Mucosa of rectum (tissue), 2 donors: ENCODE measurements at regions not wholly inside any gene's neighbourhood (a gene's known extent, or its start where the extent isn't known, plus 50 kb on each side); places are given as distances from the start of the nearest gene placed in this dataset.

Experiments
- H3K27ac ChIP-seq, 2 donors: one replicate each; pipeline ENCODE4 v1.7.0; 2013; ENCODE audit warnings: inconsistent platforms in 2 of 2, low read depth in 2 of 2, low read length in 2 of 2
- H3K27me3 ChIP-seq, 2 donors: one replicate each; pipeline ENCODE4 v1.7.0; 2013; ENCODE audit warnings: low read length in 2 of 2; ENCODE audit not compliant: control insufficient read depth in 2 of 2, insufficient read depth in 2 of 2
- H3K36me3 ChIP-seq, 2 donors: one replicate each; pipeline ENCODE4 v1.7.0; 2013; ENCODE audit warnings: low read length in 2 of 2; ENCODE audit not compliant: control insufficient read depth in 2 of 2, insufficient read depth in 2 of 2
- H3K4me1 ChIP-seq, 2 donors: one replicate each; pipeline ENCODE4 v1.7.0; 2013; ENCODE audit warnings: low read length in 2 of 2, mild to moderate bottlenecking in 1 of 2; ENCODE audit not compliant: control insufficient read depth in 2 of 2, insufficient read depth in 2 of 2
- H3K4me3 ChIP-seq, 2 donors: one replicate each; pipeline ENCODE4 v1.7.0; 2013; ENCODE audit warnings: low read length in 2 of 2
- H3K9ac ChIP-seq, 2 donors: one replicate each; pipeline ENCODE4 v1.7.0; 2013; ENCODE audit warnings: low read length in 2 of 2, low read depth in 1 of 2, mild to moderate bottlenecking in 1 of 2
- H3K9me3 ChIP-seq, 2 donors: one replicate each; pipeline ENCODE4 v1.7.0; 2013; ENCODE audit warnings: low read length in 2 of 2; ENCODE audit not compliant: control insufficient read depth in 2 of 2
- donor health status: healthy.
- donor health status: Normal muscosa, but diverticular disease.

- no peaks in the 10 kb centered on the region for H3K4me1 ChIP-seq
These were observed 112.5 kb upstream of the SPOPL start for GRCh38 chr2:138389063-138389462.

GRCh38 chr2:138390316-138390945, 111.1 kb upstream of the SPOPL start:
- no peak overlapping the region for H3K4me3 ChIP-seq

More at GRCh38 chr2:138389063-138389462, 112.5 kb upstream of the SPOPL start:
- Histone ChIP-seq H3K27ac (no peak overlapping the region), H3K9me3 (no peaks in the 10 kb centered on the region), H3K4me3 (no peak overlapping the region), H3K27me3 (no peaks in the 10 kb centered on the region), H3K9ac (no peak overlapping the region), H3K36me3 (no peaks in the 10 kb centered on the region)

GRCh38 chr2:138391946-138392345, 109.6 kb upstream of the SPOPL start:
- Histone ChIP-seq H3K4me1 (no peaks in the 10 kb centered on the region), H3K9ac (no peak overlapping the region), H3K4me3 (no peak overlapping the region), H3K27ac (no peak overlapping the region), H3K36me3 (no peaks in the 10 kb centered on the region), H3K27me3 (no peaks in the 10 kb centered on the region), H3K9me3 (no peaks in the 10 kb centered on the region)

More at GRCh38 chr2:138390316-138390945, 111.1 kb upstream of the SPOPL start:
- Histone ChIP-seq H3K4me1 (no peaks in the 10 kb centered on the region), H3K36me3 (no peaks in the 10 kb centered on the region), H3K9ac (no peak overlapping the region), H3K9me3 (no peaks in the 10 kb centered on the region), H3K27ac (no peak overlapping the region), H3K27me3 (no peaks in the 10 kb centered on the region)

- Histone ChIP-seq H3K9ac (no peak overlapping the region), H3K4me1 (no peaks in the 10 kb centered on the region), H3K36me3 (no peaks in the 10 kb centered on the region), H3K4me3 (no peak overlapping the region), H3K9me3 (no peaks in the 10 kb centered on the region), H3K27ac (no peak overlapping the region), H3K27me3 (no peaks in the 10 kb centered on the region)
These were observed 105.8 kb upstream of the SPOPL start for GRCh38 chr2:138395565-138396306.

- Histone ChIP-seq H3K9me3 (no peaks in the 10 kb centered on the region), H3K27ac (no peak overlapping the region), H3K4me3 (no peak overlapping the region), H3K9ac (no peak overlapping the region), H3K4me1 (no peaks in the 10 kb centered on the region), H3K27me3 (no peaks in the 10 kb centered on the region), H3K36me3 (no peaks in the 10 kb centered on the region)
These were observed 104.7 kb upstream of the SPOPL start for GRCh38 chr2:138396843-138397242.

- Histone ChIP-seq H3K27ac (no peak overlapping the region), H3K9me3 (no peaks in the 10 kb centered on the region), H3K9ac (no peak overlapping the region), H3K4me1 (no peaks in the 10 kb centered on the region), H3K36me3 (no peaks in the 10 kb centered on the region), H3K27me3 (no peaks in the 10 kb centered on the region), H3K4me3 (no peak overlapping the region)
These were observed 98.1 kb upstream of the SPOPL start for GRCh38 chr2:138403431-138403927.

- no peaks in the 10 kb centered on the region for H3K36me3 ChIP-seq
- H3K27ac ChIP-seq = no peak overlapping the region
- H3K9ac ChIP-seq = no peak overlapping the region
- H3K9me3 ChIP-seq = peaks cover 0 to 2% of the 10 kb centered on the region in 2 donors
- no peaks in the 10 kb centered on the region for H3K4me1 ChIP-seq
- no peaks in the 10 kb centered on the region for H3K27me3 ChIP-seq
- H3K4me3 ChIP-seq = no peak overlapping the region
These were observed 87.6 kb upstream of the SPOPL start for GRCh38 chr2:138414014-138414413.

GRCh38 chr2:138415985-138416384, 85.6 kb upstream of the SPOPL start:
- H3K27me3 ChIP-seq = no peaks in the 10 kb centered on the region
- no peak overlapping the region for H3K27ac ChIP-seq
- no peaks in the 10 kb centered on the region for H3K36me3 ChIP-seq
- no peak overlapping the region for H3K9ac ChIP-seq
- H3K4me1 ChIP-seq = no peaks in the 10 kb centered on the region
- H3K9me3 ChIP-seq = peaks cover 0 to 2% of the 10 kb centered on the region in 2 donors
- H3K4me3 ChIP-seq = no peak overlapping the region

- Histone ChIP-seq H3K9ac (no peak overlapping the region), H3K9me3 (peaks cover 0 to 2% of the 10 kb centered on the region in 2 donors), H3K4me1 (no peaks in the 10 kb centered on the region), H3K36me3 (no peaks in the 10 kb centered on the region), H3K27ac (no peak overlapping the region), H3K4me3 (no peak overlapping the region), H3K27me3 (no peaks in the 10 kb centered on the region)
These were observed 83.1 kb upstream of the SPOPL start for GRCh38 chr2:138418453-138418852.

- no peaks in the 10 kb centered on the region for H3K36me3 ChIP-seq
- no peak overlapping the region for H3K9ac ChIP-seq
- no peak overlapping the region for H3K27ac ChIP-seq
These were observed 80.1 kb upstream of the SPOPL start for GRCh38 chr2:138421315-138421970.

More at GRCh38 chr2:138421315-138421970, 80.1 kb upstream of the SPOPL start:
- no peaks in the 10 kb centered on the region for H3K4me1 ChIP-seq
- peaks cover 0 to 3% of the 10 kb centered on the region in 2 donors for H3K9me3 ChIP-seq
- no peak overlapping the region for H3K4me3 ChIP-seq
- H3K27me3 ChIP-seq = no peaks in the 10 kb centered on the region
